Coronary artery (tissue), 2 donors: ENCODE measurements at regions not wholly inside any gene's neighbourhood (a gene's known extent, or its start where the extent isn't known, plus 50 kb on each side); places are given as distances from the start of the nearest gene placed in this dataset.

Experiments used
- DNase-seq: peaks from one replicate; pipeline ENCODE4 v3.0.0-alpha.2; 2017; ENCODE audit warnings: low spot score
- H3K27ac ChIP-seq, 2 donors: fragments of 200-600 bp; sonication (generic); one replicate each; pipeline ENCODE4 v1.5.1; 2016 to 2019
- H3K4me3 ChIP-seq: fragments of 200-600 bp; sonication (generic); 2 replicates; pipeline ENCODE4 v1.5.1; 2016; ENCODE audit warnings: mild to moderate bottlenecking, moderate library complexity
- CTCF ChIP-seq: fragments of 200-600 bp; sonication (generic); IDR thresholded peaks from one replicate; pipeline ENCODE4 v1.5.1; 2019; ENCODE audit warnings: antibody characterized with exemption

- DNase-seq = no peak
- no peak overlapping the region for H3K4me3 ChIP-seq
- no peak overlapping the region for H3K27ac ChIP-seq
- no peak for TF ChIP-seq CTCF
Measured at GRCh38 chr18:39618265-39619003, 2052.8 kb upstream of the CELF4 start.

DNA sequence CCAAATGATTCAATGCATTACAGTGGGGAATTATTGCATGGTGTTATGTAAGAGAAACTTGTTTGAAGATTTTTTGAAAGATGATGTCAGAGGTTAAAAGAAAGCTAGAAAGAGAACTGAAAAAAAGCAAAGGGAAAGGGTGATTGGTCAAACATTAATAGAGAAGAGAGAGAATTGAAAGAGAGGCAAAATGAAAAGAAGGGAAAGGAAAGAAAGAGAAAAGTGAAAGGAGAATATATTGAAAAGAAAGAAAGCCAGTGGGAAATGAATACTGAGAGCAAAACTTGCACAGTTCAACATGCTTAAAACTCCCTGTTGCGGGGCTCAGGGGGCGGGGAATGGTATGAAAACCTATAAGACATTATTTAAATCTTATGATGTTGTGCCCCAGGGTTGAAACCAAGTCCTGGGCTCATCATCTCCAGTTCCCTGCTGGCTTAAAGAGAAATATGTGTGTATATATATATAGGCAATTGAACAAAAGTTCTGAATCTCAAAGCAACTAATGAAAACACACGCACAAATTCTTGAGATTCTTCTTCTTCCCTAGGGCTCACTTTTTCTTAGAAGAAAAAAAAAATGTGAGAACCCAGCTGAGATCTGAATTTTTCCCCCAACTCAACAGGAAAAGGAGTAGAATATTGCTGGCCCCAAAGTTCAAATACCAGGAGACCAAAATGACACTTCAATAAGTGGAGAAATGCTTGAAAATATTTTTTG lies 2045.9 kb upstream of the CELF4 start:
- Histone ChIP-seq H3K27ac (no peak overlapping the region), H3K4me3 (no peak overlapping the region)
- TF ChIP-seq CTCF = no peak
- DNase-seq = no peak

GRCh38 chr18:39607034-39607433 lies 2041.4 kb upstream of the CELF4 start:
- H3K4me3 ChIP-seq = no peak overlapping the region
- H3K27ac ChIP-seq = no peak overlapping the region
- TF ChIP-seq CTCF = no peak
- DNase-seq = no peak

GRCh38 chr18:39604836-39605235 lies 2039.2 kb upstream of the CELF4 start:
- no peak for DNase-seq
- Histone ChIP-seq H3K4me3 (no peak overlapping the region), H3K27ac (no peak overlapping the region)
- no peak for TF ChIP-seq CTCF

- Histone ChIP-seq H3K27ac (no peak overlapping the region), H3K4me3 (no peak overlapping the region)
- DNase-seq = no peak
- TF ChIP-seq CTCF = no peak
Measured at GRCh38 chr18:39602131-39602530, 2036.5 kb upstream of the CELF4 start.

GRCh38 chr18:39600894-39601293 lies 2035.3 kb upstream of the CELF4 start:
- no peak for DNase-seq
- no peak for TF ChIP-seq CTCF
- no peak overlapping the region for H3K4me3 ChIP-seq
- H3K27ac ChIP-seq = no peak overlapping the region

- no peak for TF ChIP-seq CTCF
- DNase-seq = no peak
- Histone ChIP-seq H3K27ac (no peak overlapping the region), H3K4me3 (no peak overlapping the region)
Measured at GRCh38 chr18:39599251-39599650, 2033.7 kb upstream of the CELF4 start.
